Stimulated activated CD4-positive, alpha-beta T cell treated with anti-CD3 and anti-CD28 coated beads, TNF-alpha, amount 100 ng/mL, for 1 hour (primary cell): ENCODE measurements at regions not wholly inside any gene's neighbourhood (a gene's known extent, or its start where the extent isn't known, plus 50 kb on each side); places are given as distances from the start of the nearest gene placed in this dataset.
"Not testable (repeated sequence)": the region's sequence is repeated elsewhere in the genome, so short reads cannot be mapped to it uniquely, and the experiment has no call there.

Experiments
- DNase-seq, 3 donors: peaks; one replicate each; pipeline ENCODE4 v3.0.0-alpha.2; 2020; ENCODE audit warnings: low read depth in 3 of 3, low spot score in 1 of 3

- DNase-seq = no peak
Observed at GRCh38 chr10:3255075-3255474, 82.5 kb upstream of the PITRM1 start.

DNA sequence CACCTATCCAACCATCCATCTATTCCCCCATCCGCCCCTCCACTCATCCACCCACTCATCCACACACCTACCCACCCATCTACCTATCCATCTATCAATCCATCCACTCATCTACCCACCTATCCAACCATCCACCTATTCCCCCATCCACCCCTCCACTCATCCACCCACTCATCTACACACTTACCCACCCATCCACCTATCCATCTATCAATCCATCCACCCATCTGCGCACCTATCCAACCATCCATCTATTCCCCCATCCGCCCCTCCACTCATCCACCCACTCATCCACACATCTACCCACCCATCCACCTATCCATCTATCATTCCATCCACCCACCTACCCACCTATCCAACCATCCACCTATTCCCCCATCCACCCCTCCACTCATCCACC is 81.4 kb upstream of the PITRM1 start:
- not testable (repeated sequence) for DNase-seq

GRCh38 chr10:3251172-3251571 is 78.6 kb upstream of the PITRM1 start:
- no peak for DNase-seq

- no peak for DNase-seq
Observed at GRCh38 chr10:3249307-3249889, 76.8 kb upstream of the PITRM1 start.

GRCh38 chr10:3248526-3249306 is 76.1 kb upstream of the PITRM1 start:
- no peak for DNase-seq

DNA sequence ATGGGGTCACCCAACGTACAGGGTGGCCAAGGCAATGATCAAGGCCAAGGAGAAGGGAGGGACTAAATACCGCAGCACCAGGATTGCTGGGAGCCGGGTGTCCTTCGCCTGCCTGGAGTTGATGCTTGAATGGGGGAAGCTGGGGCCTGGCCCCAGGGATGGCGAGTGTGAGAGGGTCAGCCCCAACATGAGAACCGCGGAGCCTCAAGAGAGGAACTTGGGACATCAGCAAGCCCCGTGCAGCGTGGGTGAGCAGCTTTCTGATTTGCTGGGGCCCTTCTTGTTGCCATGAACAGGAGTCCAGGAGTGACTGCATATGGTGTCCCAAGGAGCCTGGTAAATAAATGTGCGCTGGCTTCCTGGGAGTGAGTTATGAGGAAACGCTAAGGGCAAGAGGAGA is 72.8 kb upstream of the PITRM1 start:
- DNase-seq = no peak

DNA sequence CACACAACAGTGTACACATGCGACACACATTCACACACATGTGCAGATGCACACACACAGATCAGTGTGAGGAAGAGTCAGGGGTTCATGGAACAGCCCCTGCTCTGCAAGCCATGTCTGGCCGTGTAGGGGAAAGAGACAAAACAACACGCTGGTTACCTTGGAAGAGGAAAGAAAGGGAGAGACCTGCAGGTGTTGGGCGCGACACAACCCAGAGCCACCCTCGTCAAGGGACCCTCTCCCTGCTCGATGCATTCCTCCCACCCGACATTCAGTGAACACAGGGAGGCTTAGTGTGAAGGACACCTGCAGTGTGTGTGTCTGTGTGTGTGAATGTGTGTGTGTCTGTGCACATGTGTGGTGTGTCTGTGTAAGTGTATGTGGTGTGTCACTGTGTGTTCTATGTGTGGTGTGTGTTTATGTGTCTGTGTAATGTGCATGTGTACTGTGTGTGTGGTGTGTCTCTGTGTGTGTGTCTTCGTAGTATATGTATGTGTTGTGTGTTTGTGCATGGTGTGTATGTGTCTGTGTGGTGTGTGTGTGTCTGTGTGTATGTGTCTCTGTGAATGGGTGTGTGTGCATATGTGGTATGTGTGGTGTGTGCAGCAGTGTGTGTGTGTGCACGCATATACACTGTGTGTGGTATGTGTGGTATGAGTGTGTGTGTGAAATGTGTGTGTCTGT is 69.5 kb upstream of the PITRM1 start:
- DNase-seq = no peak

DNA sequence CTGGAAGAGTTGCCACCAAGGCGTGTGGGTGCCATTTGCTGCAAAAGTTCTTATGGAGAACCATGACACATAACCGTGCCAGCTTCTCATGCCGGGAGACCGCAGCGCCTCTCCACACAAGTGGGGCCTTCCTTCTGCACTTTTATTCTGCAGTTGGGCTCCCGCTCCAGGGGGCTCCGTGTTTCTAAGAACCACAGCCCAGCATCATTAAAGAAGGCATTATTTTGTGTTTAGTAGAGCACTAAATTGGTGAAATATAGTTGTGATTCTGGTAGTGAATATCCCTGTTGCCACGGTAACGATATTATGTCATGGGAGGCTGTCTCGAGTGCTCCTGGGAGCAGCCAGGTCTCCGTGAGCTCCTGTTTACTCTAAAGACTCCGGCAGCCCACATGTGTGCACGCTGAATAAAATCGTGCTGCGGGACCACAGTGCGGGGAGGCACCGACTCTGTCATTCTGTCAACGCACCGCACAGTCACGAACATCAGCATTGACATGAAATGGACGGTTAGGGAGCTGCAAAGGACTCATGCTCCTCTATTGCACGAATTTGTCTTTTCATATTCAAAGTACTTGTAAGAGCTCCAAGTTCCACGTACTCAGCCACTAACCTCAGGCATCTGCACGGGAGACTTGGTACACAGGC is 68.8 kb upstream of the PITRM1 start:
- DNase-seq = no peak

- no peak for DNase-seq
Observed at GRCh38 chr10:3239920-3240894, 67.6 kb upstream of the PITRM1 start.

DNA sequence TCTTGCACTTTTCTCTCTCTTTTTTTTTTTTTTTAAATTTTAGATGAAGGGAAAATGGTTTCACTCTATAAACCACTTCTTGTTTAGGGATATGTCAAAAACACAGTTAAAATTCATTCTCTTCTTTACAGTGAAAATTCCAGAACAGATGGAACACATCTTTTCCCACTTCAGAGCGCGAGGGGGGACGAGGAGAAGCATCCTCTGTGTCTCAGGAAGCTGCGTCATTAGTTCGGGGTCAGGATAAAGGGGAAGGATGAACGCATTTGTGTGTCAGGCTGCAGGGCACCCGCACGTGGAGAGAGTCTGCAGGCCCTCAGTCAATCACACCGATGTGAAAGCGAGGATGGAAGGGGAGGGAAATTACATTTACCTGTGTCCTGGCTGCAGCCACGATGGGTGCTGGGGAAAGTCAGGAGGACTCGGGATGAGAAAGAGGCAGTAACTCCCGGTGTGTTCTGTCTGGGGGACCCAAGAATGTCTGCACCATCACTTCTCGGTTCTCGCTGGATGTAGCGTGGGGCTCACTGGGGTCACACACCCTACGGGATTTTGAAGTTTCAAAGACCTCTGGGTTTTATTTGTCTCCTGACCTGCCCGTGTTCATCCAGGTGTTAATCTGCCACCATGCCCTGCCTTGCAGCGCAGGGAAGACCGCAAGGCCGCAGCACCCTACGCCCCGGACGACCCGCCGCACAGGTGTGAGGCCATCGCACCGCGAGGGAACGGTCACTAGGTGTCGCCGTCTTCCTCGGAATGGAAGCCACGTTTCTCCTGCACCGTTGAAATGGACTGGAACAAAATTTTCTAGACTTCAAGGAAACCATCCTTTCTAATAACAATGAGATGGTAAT is 66.7 kb upstream of the PITRM1 start:
- DNase-seq = peak; percentile 31 to 69 (median 45)

GRCh38 chr10:3238115-3238871 is 65.7 kb upstream of the PITRM1 start:
- DNase-seq = no peak

DNA sequence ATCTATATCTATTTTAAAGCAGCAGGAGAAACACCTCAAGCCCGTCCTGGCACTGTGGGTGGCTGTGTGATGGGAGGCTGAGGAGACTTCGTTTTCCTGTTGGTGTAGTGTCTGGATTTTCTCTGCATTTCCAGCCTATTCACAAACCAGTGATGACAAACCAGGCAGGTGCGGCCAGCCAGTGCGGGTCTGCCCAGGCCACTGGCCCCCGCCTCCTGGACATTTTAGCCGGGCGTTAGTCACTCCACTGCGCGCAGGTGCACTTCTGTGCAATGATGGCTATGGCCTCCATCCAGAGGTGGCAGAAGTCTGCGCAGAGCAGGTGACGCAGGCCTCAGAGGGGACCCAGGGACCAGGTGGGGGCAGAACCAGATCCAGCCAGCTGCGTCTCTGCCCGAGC is 64.9 kb upstream of the PITRM1 start:
- DNase-seq = no peak

DNA sequence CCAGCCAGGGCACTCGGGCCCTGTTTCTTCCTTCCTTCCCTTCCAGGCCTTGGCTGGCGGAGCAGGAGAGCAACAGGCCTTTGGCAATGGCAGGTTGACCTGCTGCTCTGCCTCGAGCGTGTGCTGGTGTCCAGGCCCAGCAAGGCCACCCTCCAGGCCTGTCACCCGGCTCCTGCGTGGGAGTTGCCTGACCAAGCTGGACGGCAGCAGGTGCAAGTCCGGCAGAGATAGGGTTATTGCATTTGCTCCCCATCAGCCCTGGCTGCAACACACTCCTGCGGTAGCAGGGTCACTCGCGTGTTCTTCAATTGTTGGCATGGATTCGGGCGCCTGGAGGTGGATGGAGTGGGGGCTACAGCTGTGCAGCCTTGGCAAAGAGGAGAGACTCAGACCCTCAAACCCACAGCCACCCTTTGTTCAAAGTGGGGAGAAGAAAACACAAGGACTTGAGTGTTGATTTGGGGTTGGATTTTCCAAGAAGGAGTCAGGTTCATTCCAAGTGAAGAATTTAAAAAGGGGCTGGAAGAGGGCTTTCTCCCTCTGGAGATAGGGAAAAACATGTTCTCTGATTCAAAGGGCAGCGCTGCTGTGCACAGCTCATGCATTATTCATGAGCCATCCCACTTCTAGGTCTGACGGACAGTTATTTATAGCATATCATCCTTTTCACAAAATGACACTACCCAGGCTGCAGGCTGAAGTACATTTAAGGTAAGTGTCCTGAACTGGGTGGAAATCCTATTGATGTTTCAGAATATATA is 64.2 kb upstream of the PITRM1 start:
- no peak for DNase-seq

DNA sequence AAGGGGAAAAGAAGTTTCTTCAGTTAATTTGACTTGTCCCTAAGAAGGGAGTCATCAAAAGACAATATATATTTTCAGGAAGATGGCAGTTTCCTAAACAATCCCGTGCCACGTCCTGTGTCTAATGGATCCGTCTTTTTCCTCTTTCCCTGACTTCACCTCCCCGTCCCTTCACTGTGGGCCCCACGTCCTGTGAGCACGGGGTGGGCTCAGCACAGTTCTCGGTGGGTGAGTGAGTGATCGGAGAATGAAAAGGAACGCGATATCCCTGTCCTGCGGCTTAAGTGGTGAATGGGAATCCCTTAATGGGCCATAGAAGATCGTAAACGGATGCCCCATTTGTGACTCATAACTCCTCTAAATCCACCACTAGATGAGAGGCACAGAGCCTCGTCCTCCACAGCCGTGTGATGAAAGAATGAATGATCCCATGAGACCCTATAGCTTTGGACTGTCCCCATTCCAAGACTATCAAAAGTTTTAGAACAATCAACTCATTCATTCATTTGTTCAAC is 63.5 kb upstream of the PITRM1 start:
- DNase-seq = no peak

DNA sequence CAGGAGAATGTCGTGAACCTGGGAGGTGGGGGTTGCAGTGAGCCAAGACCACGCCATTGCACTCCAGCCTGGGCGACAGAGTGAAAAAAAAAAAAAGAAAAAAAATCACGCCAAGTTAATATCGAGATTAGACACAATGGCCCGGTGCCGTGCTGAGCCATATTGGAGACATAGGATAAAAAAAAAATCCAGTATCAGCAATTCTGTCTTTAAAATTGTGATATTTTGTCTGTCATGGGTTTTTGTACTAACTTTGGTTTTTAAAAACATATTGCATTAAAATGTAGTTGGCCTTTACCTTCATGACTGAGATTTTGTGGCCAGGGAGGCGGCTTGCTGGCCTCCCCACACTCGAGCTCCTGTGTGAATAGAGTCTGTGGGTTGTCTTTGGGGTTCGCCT is 62.8 kb upstream of the PITRM1 start:
- DNase-seq = no peak

DNA sequence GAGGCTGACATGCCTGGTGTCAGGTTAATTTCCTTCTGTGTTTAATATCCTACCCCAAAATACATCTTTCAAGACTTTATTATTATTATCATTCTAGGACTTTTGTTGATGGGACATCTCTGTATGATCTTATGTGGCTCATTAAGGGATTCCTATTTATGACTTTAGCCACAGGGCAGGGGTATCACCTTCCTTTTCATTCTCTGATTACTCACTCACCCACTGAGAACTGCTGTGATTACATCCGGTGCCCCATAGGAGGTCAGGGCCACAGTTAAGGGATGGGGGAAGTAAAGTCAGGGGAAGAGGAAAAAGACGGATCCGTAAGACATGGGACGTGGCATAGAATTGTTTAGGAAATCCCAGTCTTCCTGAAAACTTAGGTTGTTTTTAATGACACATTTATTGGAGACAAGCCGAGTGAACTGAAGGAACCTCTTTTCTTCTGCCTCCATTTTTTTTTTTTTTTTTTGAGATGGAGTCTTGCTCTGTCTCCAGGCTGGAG is 61.0 kb upstream of the PITRM1 start:
- no peak for DNase-seq

DNA sequence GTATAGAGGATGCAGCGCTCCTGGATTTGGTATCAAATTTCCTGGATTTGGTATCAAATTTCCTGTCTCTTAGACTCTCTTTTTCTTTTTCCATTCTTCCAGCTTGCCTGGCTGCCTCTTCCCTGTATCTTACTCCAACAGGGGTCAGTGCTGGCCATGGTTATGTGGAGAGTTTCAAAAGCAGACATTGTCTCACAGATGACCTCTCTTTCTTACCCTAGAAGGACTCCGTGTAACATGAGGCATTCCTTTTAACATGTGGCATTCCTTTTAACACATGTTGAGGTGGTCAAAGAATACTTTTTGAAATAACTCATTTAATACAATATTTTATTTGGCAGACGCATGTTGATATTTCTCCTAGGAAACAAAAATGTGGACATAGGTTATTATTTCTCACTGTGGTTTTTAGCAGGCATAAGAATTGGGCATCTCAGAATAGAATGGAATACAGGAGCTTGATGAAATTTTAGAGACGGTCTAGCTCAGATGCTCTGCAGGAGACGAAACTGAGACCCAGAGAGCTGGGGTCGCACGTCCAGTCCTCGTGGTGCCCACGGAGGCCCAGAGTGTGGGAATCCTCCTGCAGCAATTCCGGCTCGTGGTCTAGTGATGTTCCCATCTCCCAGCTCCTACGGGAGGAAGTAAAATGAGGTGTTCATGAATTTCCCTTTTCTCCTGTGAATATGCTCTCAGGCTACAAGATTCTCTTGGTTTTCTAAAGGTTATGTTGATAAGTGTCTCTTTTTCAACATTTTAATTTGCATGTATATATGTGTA is 59.6 kb upstream of the PITRM1 start:
- no peak for DNase-seq
